ENCODE measurements at regions not wholly inside any gene's neighbourhood (a gene's known extent, or its start where the extent isn't known, plus 50 kb on each side); places are given as distances from the start of the nearest gene placed in this dataset.
A peak's percentile ranks its signal among the peaks of the same experiment; 100 is the strongest.
"Not testable (repeated sequence)": the region's sequence is repeated elsewhere in the genome, so short reads cannot be mapped to it uniquely, and the experiment has no call there.

GRCh38 chr2:90235452-90235851, 1544.0 kb downstream of the RPIA start:
- ATAC-seq; H3K4me3 ChIP-seq; DNase-seq; H3K36me3 ChIP-seq (replicated peaks in 1 of 2; ENCODE audit: insufficient read depth in 1 of 2, low read depth in 2 of 2); H3K27ac ChIP-seq; intact Hi-C loops (cut with DNase I); H3K27me3 ChIP-seq; H3K9me3 ChIP-seq; H3K4me1 ChIP-seq: not testable (repeated sequence)
- WGBS, 2 donors = no CpG with 5 or more reads among the region's 1 CpG

DNA sequence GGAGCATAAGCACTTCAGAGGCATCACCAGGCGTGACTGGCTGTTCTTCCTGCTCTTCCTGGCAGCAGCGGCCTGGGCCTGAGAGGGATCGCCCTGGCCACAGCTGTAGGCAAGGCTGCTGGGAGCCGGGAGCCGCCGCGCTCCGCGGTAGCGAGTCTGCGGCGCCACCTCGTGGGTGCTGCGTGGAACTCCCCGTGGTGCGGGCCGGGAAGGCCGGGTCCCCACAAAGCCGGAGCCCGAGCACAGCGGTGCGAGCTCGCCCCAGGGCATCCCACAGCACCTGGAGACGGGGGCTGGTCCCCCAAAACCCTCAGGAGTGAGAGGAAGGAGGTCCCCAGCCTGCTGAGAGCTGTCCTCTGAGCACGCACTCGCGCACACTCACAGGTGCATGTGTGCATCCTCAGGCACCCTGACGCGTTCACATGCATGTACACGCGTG, 1546.5 kb downstream of the RPIA start:
- H3K9me3 ChIP-seq; H3K4me1 ChIP-seq; ATAC-seq; H3K36me3 ChIP-seq (replicated peaks in 1 of 2; ENCODE audit: insufficient read depth in 1 of 2, low read depth in 2 of 2); intact Hi-C loops (cut with DNase I); H3K27ac ChIP-seq; H3K4me3 ChIP-seq; H3K27me3 ChIP-seq: not testable (repeated sequence)
- DNase-seq = peak in 3 of 4 donors; percentile 58 to 75 (median 67)
- 24 to 75% methylated on average over 6 to 24 of the region's 31 CpGs for WGBS, 2 donors

DNA sequence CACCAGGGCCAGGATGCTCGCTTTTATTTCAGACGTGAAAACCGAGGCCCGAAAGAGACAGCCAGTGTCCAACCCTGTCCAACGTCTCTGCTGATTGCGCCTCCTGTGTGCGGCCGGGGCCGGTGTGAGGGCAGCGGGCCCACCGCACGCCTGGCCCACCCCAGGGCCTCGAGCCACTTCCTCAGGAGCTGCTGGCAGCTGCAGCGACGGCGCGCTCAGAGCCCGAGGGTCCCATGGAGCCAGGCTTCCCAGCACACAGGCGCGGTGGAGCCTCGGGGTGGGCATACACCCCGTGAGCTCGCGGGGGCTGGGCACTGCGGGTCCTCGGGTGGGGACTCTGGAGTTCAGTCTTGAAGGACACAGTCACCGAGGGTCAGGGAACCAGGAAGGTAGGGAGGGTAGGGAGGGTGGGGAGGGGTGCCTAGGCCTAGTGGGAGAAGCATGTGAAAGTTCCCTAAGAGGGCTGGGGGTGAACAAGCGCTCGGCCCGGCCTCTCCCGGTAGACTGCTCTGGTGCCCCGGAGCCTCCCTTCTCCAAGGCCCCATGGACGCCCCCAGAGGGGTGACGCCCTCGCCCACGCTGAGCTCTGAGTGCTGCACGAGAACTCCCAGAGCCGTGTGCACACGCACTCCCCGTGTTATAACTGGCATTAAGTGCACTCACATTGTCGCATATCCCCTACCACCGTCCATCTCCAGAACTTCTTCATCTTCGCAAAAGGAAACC, 1547.2 kb downstream of the RPIA start:
- DNase-seq; H3K9me3 ChIP-seq; H3K36me3 ChIP-seq (replicated peaks in 1 of 2; ENCODE audit: insufficient read depth in 1 of 2, low read depth in 2 of 2); H3K27me3 ChIP-seq; ATAC-seq; H3K4me3 ChIP-seq; H3K27ac ChIP-seq; intact Hi-C loops (cut with DNase I); H3K4me1 ChIP-seq: not testable (repeated sequence)
- WGBS, 2 donors = 73 to 74% methylated on average over 13 to 27 of the region's 43 CpGs

- ATAC-seq; H3K27me3 ChIP-seq; H3K27ac ChIP-seq; H3K4me1 ChIP-seq; H3K9me3 ChIP-seq; intact Hi-C loops (cut with DNase I); DNase-seq; H3K36me3 ChIP-seq (replicated peaks in 1 of 2; ENCODE audit: insufficient read depth in 1 of 2, low read depth in 2 of 2); H3K4me3 ChIP-seq: not testable (repeated sequence)
- WGBS, 2 donors = 30% methylated on average over 3 of the region's 6 CpGs; no CpG with 5 or more reads in 1 of the 2 donors
Measured at GRCh38 chr2:90239769-90240168, 1548.3 kb downstream of the RPIA start.

DNA sequence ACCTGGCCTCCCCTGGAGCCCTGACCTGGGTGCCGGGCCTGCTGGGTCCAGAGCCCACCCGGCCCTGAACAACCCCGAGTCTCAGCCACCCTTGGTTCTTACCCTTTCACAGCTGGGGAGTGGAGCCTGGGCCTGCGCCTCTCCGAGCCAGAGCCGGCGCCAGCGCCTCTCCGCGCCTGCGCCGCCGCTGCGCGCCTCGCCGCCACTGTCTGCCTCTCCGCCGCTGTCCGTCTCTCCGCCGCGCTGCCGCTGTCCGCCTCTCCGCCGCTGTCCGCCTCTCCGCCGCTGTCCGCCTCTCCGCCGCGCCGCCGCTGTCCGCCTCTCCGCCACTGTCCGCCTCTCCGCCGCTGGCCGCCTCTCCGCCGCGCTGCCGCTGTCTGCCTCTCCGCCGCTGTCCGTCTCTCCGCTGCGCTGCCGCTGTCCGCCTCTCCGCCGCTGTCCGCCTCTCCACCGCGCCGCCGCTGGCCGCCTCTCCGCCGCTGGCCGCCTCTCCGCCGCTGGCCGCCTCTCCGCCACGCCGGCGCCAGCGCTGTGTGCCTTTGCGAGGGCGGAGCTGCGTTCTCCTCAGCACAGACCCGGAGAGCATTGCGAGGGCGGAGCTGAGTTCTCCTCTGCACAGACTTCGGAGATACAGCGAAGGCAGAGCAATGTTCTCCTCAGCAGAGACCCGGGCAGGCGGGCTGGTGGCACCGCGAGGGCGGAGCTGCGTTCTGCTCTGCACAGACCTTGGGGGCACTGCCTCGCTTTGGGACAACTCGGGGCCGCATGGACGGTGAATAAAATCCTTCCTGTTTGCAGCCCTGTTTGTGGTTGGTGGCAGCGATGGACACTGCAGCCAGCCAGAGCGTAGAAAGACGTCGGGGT, 1553.7 kb downstream of the RPIA start:
- H3K4me3 ChIP-seq; H3K27ac ChIP-seq; H3K4me1 ChIP-seq; H3K36me3 ChIP-seq (replicated peaks in 1 of 2; ENCODE audit: insufficient read depth in 1 of 2, low read depth in 2 of 2); ATAC-seq; H3K9me3 ChIP-seq; DNase-seq; intact Hi-C loops (cut with DNase I); H3K27me3 ChIP-seq: not testable (repeated sequence)
- 63 to 80% methylated on average over 12 to 25 of the region's 94 CpGs for WGBS, 2 donors

GRCh38 chr2:90248400-90248799, 1556.9 kb downstream of the RPIA start:
- H3K27ac ChIP-seq; intact Hi-C loops (cut with DNase I); H3K27me3 ChIP-seq; H3K9me3 ChIP-seq; DNase-seq; H3K36me3 ChIP-seq (replicated peaks in 1 of 2; ENCODE audit: insufficient read depth in 1 of 2, low read depth in 2 of 2); H3K4me3 ChIP-seq; ATAC-seq; H3K4me1 ChIP-seq: not testable (repeated sequence)
- WGBS, 2 donors = 100% methylated on average over 3 of the region's 14 CpGs; no CpG with 5 or more reads in 1 of the 2 donors

- H3K27ac ChIP-seq; H3K36me3 ChIP-seq (replicated peaks in 1 of 2; ENCODE audit: insufficient read depth in 1 of 2, low read depth in 2 of 2); H3K4me1 ChIP-seq; H3K4me3 ChIP-seq; H3K9me3 ChIP-seq; H3K27me3 ChIP-seq; intact Hi-C loops (cut with DNase I); DNase-seq; ATAC-seq: not testable (repeated sequence)
- WGBS, 2 donors = 74% methylated on average over 8 of the region's 8 CpGs; no CpG with 5 or more reads in 1 of the 2 donors
Measured at GRCh38 chr2:90250350-90250749, 1558.9 kb downstream of the RPIA start.

DNA sequence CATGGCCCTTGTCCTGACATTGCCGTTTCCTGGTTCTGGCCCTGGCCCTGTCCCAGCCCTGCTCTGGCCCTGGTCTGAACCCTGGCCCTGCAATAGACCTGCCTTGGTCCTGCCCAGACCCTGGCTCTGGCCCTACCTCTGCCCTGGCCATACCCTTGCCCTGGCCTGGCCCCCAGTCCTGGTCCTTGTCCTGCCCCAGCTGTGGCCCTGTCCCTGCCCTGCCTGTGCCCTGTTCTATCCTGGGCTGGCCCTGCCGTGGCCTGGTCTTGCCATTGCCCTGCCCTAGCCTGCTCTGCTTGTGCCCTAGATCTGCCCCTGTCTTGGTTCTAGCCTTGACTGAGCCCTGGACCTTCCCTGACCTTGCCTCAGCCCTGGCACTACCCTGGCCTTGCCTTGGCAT, 1560.1 kb downstream of the RPIA start:
- ATAC-seq; H3K27ac ChIP-seq; H3K27me3 ChIP-seq; intact Hi-C loops (cut with DNase I); H3K4me1 ChIP-seq; H3K4me3 ChIP-seq; DNase-seq; H3K36me3 ChIP-seq (replicated peaks in 1 of 2; ENCODE audit: insufficient read depth in 1 of 2, low read depth in 2 of 2); H3K9me3 ChIP-seq: not testable (repeated sequence)
- 89% methylated on average over 1 of the region's 2 CpGs; no CpG with 5 or more reads in 1 of the 2 donors for WGBS, 2 donors

DNA sequence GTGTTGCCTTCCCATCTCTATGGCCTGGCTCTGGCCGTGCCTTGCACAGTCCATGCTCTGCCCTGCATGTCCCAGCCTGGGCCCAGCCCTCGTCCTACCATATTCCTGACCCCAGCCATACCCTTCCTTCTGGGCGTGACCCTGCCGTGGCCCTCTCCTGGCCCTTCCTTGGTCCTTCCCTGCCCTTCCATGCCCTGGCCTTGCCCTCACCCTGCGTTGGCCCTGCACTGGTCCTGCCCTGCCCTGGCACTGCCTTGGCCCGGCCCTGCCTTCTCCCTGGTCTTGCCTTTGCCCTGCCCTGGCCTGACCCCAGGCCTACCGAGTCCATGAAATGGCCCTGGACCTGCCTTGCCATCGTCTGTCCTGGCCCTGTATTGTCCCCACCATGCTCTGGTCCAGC, 1561.8 kb downstream of the RPIA start:
- H3K27ac ChIP-seq; H3K27me3 ChIP-seq; ATAC-seq; H3K9me3 ChIP-seq; intact Hi-C loops (cut with DNase I); H3K4me1 ChIP-seq; H3K36me3 ChIP-seq (replicated peaks in 1 of 2; ENCODE audit: insufficient read depth in 1 of 2, low read depth in 2 of 2); H3K4me3 ChIP-seq; DNase-seq: not testable (repeated sequence)
- 76 to 77% methylated on average over 6 to 8 of the region's 8 CpGs for WGBS, 2 donors

- H3K9me3 ChIP-seq; H3K27ac ChIP-seq; DNase-seq; H3K36me3 ChIP-seq (replicated peaks in 1 of 2; ENCODE audit: insufficient read depth in 1 of 2, low read depth in 2 of 2); ATAC-seq; intact Hi-C loops (cut with DNase I); H3K4me3 ChIP-seq; H3K4me1 ChIP-seq; H3K27me3 ChIP-seq: not testable (repeated sequence)
- WGBS, 2 donors = 78 to 100% methylated on average over 1 of the region's 1 CpG
Measured at GRCh38 chr2:90266888-90267287, 1575.4 kb downstream of the RPIA start.

DNA sequence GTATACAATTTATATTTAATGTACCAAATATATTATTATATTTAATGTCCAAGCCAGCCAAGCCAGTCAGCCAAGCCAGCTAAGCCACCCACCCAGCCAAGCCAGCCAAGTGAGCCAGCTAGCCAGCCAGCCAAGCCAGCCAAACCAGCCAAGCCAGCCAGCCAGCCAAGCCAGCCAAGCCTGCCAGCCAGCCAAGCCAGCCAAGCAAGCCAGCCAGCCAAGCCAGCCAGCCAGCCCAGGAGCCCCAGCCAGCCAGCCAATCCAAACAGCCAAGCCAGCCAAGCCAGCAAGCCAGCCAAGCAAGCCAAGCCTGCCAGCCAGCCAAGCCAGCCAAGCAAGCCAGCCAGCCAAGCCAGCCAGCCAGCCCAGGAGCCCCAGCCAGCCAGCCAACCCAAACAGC, 1596.3 kb downstream of the RPIA start:
- DNase-seq; ATAC-seq; intact Hi-C loops (cut with DNase I); H3K27ac ChIP-seq; H3K27me3 ChIP-seq; H3K4me1 ChIP-seq; H3K9me3 ChIP-seq; H3K36me3 ChIP-seq (replicated peaks in 1 of 2; ENCODE audit: insufficient read depth in 1 of 2, low read depth in 2 of 2); H3K4me3 ChIP-seq: not testable (repeated sequence)

DNA sequence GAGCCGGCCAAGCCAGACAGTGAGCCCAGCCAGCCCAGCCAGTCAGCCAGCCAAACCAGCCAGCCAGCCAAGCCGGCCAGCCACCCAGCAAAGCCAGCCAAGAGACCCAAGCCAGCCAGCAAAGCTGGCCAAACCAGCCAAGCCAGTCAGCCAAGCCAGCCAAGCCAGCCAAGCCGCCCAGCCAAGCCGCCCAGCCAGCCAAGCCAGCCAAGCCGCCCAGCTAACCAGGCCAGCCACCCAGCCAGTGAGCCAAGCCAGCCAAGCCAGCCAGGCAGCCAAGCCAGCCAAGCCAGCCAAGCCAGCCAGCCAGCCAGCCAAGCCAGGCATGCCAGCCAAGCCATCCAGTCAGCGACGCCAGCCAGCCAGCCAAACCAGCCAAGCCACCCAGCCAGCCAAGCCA, 1596.9 kb downstream of the RPIA start:
- H3K4me1 ChIP-seq; DNase-seq; H3K27me3 ChIP-seq; ATAC-seq; H3K4me3 ChIP-seq; H3K27ac ChIP-seq; H3K36me3 ChIP-seq (replicated peaks in 1 of 2; ENCODE audit: insufficient read depth in 1 of 2, low read depth in 2 of 2); H3K9me3 ChIP-seq; intact Hi-C loops (cut with DNase I): not testable (repeated sequence)
- 80% methylated on average over 1 of the region's 7 CpGs; no CpG with 5 or more reads in 1 of the 2 donors for WGBS, 2 donors

All from body of pancreas (tissue), 4 donors.